GM21515 (cell line): ENCODE measurements at regions not wholly inside any gene's neighbourhood (a gene's known extent, or its start where the extent isn't known, plus 50 kb on each side); places are given as distances from the start of the nearest gene placed in this dataset.

ENCODE experiments used
- ATAC-seq: cut with Tn5 transposase; IDR thresholded peaks from one replicate; pipeline ENCODE4 v1.9.1; 2021; ENCODE audit not compliant: unreplicated experiment

- ATAC-seq = no peak
These were observed 459.9 kb upstream of the CELF4 start for GRCh38 chr18:38025433-38026038.

DNA sequence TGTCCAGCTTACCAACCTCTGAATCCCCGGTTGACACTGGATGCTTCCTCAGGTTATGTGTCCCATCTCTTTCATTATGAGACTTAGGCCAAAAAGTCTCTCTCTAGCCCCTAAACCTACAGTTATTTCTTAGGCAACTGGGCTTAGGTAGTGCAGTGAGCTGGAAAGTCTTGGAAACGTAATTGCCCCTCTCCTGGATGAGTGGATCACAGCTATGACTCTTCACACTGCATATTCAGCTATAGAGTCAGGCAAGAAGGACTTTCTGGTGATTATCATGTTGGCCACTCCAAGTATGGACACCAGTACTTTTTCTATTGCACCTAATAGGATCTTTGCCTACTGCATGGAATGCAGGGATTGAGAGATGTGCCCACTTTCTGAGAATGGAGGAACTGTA lies 458.3 kb upstream of the CELF4 start:
- no peak for ATAC-seq

DNA sequence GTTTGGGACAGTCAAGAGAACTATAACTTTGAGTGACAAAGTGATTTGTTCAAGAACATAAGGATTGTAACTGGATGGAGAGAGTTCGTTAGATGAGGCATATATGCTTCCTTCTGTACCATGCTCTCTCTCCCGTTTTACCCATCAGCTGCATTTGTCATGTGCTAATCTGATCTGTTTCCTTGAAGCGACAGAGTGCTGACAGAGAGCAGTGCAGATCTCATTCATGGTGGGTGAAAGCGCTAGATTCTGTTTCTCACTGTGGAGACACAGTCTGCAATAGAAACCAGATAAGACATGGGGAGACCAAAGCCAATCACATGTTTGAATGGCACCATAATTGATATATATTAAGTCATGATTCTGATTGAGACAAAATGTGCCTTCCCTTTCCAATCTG lies 456.6 kb upstream of the CELF4 start:
- ATAC-seq = no peak

DNA sequence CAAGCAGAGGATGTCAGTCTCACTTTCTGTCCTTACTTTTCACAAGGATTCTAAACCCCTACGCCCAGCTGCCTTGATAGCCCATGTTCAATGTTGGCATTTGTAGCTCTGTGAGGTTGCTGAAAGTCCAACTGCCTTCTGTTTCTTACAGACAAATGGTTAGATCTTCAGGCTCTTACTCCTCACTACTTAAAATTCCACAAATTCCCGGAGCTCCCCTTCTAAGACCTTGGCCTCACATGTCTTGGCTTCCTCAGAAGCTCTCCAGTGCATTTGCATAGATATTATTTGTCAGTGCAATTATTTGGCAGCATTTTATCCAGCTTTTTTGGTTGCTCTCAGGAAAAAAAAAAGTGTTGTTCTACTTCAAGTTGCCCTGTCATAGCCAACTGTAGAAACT lies 453.7 kb upstream of the CELF4 start:
- no peak for ATAC-seq

DNA sequence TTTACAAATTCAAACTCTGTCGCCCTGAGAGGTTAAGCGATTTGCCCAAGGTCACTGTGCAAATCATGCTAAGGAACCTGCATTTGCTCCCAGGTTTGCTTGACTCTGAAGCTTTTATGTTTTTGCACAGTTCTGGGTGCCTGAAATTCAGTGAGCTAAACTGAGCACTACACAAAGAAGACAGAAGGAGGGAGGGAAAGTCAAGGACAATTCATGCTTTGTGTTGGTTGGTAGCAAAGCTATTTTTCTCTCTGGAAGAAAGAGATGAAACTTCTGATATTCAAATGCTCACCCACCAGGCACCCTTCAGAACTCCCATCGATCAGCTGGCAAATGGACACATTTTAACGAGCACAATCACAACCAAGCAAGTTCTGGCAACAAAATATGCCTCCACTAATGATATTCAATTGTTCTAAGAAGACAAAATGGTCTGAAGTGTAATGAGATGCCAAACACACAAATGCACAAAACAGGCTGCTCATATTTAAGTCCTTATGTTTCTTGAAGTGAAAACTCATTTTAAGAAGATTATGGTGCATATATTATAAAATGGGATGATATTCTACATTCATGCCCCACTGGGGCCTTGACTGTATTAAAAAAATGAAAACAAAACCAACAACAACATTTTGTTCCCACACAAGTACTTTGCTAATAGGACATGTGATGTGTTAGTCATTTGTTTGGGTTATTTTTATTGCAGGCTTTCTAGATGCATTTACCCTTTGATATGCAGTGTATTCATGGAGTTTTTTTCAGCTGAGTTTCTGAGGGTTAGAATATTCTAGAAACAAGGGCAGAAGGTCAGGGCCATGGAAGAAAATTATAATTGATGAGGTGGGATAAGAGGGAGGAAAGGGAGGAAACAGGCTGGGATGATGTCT lies 445.6 kb upstream of the CELF4 start:
- ATAC-seq = no peak

DNA sequence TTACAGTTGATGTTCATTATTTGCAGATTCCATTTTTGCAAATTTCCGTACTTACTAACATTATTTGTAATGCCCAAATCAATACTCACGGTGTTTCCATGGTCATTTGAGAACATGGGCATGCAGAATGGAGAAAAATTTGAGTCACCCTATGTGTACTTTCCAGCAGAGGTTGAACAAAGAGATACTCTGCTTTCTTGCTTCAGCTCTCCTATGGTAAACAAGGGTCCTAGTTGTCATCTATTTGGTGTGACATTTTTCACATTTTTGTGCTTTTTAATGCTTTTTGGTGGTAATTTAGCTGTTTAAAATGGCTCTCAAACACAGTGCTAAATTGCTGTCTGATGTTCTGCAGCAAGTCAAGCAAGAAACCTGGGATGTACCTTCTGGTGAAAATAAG lies 444.4 kb upstream of the CELF4 start:
- no peak for ATAC-seq

DNA sequence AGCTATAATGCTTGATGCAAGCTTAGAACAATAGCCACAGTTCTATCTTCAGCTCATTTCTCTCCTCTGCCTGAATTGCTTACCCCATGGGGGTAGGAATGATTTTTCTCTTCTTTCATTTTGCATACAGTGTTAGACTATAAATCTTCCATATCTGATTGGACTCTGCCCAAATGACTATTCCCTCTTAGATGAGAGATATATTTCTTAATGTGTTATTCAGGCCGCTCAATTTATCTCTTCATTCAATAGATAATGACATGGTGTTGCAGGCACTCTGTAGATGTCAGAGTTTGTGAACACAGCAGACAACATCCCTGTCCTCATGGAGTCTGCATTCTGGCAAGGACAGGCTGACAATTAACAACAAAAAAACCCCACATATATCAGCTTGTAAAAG lies 443.7 kb upstream of the CELF4 start:
- no peak for ATAC-seq

- ATAC-seq = no peak
These were observed 442.2 kb upstream of the CELF4 start for GRCh38 chr18:38007676-38008330.

DNA sequence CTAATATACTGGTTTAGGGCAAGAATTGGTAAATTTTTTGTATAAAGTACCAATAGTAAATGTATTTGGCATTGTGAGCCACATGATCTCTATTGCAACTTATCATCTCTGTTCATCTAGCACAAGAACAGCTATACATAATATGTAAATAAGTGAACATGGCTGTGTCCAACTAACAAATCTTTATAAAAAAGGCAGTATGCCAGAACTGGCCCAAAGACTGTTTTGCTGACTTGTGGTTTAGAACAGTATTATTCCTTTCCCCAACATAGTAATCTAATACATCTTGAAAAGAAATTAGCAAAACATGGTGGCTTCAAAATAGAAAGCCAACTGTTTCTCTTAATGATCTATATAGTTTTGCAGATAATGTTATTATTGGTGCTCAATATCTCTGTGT lies 441.4 kb upstream of the CELF4 start:
- ATAC-seq = no peak

DNA sequence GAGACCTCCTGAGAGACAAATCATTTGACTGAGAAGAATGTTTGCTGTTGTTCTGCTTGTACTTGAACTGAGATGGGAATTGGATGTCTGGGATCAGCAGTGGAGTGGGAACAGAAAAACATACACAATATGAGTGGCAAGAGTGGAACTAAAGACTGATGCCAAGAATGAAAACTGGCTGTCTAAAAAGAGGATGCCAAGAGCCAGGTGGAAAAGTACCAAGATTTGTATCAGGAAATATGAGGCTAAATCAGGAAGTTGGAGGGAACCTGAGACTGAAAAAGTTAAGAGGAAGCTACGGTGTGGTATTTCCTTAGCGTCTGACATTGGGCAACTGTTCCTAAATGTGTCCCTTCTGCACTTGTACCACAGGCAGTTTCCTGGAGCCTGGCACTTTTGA lies 440.9 kb upstream of the CELF4 start:
- no peak for ATAC-seq

DNA sequence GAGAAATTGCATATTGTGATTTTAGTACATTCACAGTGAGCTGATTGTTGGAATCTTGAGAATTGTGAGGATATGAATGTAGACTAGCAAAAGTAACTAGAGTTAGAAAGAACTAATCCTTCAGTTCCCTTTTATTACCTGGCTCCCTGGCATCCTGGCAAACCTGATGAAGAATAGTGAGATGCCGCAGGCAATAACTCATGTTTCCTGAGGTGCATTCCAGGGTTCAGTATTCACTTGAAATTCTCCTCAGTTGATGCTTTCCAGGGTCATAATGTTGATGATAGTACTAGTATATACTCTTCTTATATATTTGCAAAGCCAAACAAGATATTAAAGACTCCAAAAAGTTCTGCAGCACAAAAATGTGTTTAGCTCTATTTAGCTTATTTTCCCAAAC lies 432.1 kb upstream of the CELF4 start:
- no peak for ATAC-seq

DNA sequence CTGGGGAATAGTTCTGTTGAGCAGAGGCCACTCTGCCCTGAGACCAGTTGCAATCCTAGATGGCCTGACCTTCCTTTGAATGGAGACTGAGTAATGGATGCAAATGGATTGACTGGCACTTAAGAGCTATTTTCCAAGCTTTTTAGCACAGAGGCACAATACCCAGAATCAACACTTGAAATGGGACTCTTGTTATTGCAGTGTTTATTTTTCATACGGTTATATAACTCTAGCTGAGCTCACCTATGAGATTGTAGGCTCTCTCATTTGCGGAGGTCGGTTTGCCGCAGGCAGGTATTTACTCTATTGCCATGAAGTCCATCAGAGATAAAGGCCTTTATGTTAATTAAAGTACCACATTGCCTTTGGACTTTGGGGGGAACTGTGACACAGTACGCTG lies 422.3 kb upstream of the CELF4 start:
- no peak for ATAC-seq

- no peak for ATAC-seq
These were observed 421.1 kb upstream of the CELF4 start for GRCh38 chr18:37986665-37987064.

GRCh38 chr18:37985126-37985525 lies 419.5 kb upstream of the CELF4 start:
- no peak for ATAC-seq

GRCh38 chr18:37980556-37980955 lies 415.0 kb upstream of the CELF4 start:
- no peak for ATAC-seq

- ATAC-seq = no peak
These were observed 409.8 kb upstream of the CELF4 start for GRCh38 chr18:37975446-37975845.

DNA sequence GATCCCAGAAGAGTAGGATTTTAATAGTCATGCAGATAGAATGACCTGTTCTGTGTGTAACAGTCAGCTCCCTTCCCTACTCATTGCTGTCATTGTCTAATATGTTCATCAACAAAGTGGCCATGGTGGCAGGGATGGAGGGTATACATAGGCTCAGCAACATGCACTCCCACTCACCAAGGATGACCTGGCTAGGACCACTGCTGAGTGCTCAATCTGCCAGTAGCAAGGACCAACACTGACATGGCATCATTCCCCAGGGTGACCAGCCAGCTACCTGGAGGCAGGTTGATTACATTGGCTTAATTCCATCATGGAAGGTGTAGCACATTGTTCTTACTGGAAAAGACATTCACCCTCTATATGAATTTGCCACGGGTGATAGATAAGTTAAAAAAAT lies 401.7 kb upstream of the CELF4 start:
- ATAC-seq = no peak

DNA sequence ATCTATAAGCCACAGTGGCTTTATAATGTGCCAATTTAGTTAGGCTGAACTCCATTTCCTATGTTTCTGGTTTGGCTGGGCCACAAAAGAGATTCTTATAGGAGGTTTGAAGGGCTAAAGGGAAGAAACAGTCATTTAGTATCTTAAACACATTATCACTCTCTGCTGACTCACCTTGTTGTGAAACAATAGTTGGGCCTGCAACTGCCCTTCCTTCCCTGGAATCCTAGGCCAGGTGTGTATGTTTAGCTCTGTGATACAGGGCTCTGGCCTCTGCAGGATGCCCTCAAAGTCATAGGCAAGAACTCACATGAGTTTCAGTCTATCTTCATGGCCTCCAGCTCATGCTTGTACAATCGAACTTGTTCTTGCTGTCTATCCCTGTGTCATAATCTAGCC lies 400.0 kb upstream of the CELF4 start:
- no peak for ATAC-seq

DNA sequence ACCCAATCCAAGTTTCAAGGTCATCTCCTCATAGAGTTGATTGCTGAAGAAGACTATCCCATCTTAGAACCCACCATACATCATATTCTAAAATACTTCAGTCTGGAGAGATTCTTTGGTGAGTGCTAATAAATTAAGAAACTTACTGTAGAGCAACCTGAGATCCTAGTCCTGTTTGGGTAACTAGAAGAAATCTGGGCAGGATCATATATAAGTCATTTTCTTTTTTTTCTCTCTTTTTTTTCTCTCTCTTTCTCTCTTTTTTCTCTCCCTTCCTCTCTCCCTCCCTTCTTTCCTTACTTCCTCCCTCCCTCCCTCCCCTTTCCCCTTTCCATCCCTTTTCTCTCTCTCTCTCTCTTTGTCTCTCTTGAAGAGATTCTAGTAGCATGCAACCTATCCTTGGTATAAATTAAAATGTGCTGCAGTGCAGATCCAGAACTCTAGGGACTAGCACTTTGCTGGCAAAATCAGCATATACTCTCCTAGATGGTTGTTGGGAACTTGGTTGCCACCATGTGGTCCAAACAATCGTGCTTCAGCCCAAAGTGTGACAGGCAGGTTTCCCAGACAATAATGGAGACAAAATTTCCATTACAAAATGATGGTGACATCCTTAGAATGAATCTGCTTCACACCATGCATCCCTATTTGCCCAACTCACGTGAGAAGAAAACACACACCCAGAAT lies 399.4 kb upstream of the CELF4 start:
- ATAC-seq = no peak

DNA sequence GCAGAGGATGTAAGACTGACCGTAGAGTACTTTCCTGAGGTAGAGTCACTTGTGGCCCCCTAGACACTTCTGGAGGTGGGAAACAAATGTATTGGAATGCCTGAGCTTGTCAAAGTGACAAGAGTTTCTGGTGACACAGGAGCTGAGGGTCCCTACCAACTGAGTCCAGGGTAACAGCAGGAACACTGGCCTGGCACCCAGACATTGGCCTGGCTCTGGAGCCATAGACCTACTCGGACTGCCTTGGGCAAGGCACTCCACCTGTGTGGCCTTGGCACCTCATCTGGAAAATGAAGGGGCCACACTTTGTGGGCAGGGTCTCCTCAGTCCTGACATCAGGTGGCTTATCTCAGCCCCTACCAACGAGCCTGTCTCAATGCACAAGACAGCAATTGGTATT lies 398.2 kb upstream of the CELF4 start:
- no peak for ATAC-seq

DNA sequence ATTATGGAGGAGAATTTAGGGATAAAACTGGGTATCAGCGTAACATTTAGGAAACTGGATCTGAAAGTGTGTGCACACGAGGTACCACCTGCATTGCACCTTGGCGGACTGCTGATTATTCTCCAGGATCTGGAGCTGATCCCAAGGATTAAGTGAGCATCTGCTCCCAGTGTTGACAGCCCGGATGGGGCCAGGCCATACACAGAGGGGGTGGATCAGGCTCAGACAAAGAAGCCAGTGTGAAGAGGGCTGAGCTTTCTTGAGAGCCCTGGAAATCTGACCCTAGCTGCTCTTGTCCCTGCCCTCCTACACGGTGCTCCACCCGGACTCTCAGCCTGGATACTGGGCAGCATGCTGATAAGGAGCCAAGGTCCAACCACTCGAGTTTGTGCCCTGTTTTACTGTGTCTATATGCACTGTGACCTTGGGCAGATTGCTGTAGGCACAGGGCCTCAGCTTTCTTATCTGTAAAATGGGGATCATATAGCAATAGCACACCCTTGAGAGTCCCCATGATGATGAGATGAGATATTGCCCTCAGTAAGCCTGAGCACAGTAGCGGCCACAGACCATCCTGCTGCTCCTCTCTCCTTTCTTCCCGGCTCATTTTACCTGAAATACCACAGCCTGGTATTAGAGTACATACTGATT lies 396.8 kb upstream of the CELF4 start:
- ATAC-seq = no peak
